ENCODE measurements at regions not wholly inside any gene's neighbourhood (a gene's known extent, or its start where the extent isn't known, plus 50 kb on each side); places are given as distances from the start of the nearest gene placed in this dataset.

- H4K91ac ChIP-seq (replicated peaks; ENCODE audit: insufficient read length, low read length): no peak overlapping the region
- no peak overlapping the region for H3K4me2 ChIP-seq (ENCODE audit: insufficient read depth in 1 of 2, low read depth in 2 of 2, low read length in 2 of 2)
- no peaks in the 10 kb centered on the region for H3K4me1 ChIP-seq (replicated peaks in 1 of 4; ENCODE audit: control insufficient read depth in 3 of 4, insufficient read depth in 4 of 4, low read length in 3 of 4)
- H2BK15ac ChIP-seq (ENCODE audit: low read length): no peak overlapping the region; the same call in 1 of the 2 replicates
- no peak overlapping the region for H4K5ac ChIP-seq (ENCODE audit: insufficient read length, low read depth, low read length)
- WGBS, 2 experiments (ENCODE audit: extremely low coverage in 1 of 2, insufficient coverage in 1 of 2, insufficient read length in 1 of 2, insufficient replicate concordance in 2 of 2, low coverage in 1 of 2, low lambda C conversion rate in 2 of 2, missing lambda C conversion rate in 1 of 2): 83% methylated on average over 1 of the region's 1 CpG; no CpG with 5 or more reads in 1 of the 2 experiments
- DNase-seq (ENCODE audit: low read depth in 1 of 2, low spot score in 2 of 2) (no peak), FAIRE-seq (no peak)
- H2BK20ac ChIP-seq (ENCODE audit: low read length): no peak overlapping the region
- H3K56ac ChIP-seq (replicated peaks; ENCODE audit: insufficient read length, low read depth, low read length): no peak overlapping the region
- H3K9me3 ChIP-seq (ENCODE audit: insufficient read depth in 2 of 2, low read depth in 1 of 2, low read length in 1 of 2): no peaks in the 10 kb centered on the region
- no peak overlapping the region for H3K14ac ChIP-seq (ENCODE audit: insufficient read length)
- no peak overlapping the region for H2BK120ac ChIP-seq (replicated peaks; ENCODE audit: low read depth, low read length)
- H4K8ac ChIP-seq (ENCODE audit: extremely low read depth, insufficient read depth, low read length): no peak overlapping the region
- POLR2A ChIA-PET (ENCODE audit: partially characterized antibody): no interaction called here
- H3K27ac ChIP-seq (ENCODE audit: low read depth, low read length): no peak overlapping the region
- H2BK5ac ChIP-seq (ENCODE audit: low read depth, low read length): no peak overlapping the region
- no peak overlapping the region for H3K9ac ChIP-seq (replicated peaks in 1 of 4; ENCODE audit: extremely low read depth in 1 of 4, low read depth in 3 of 4, low read length in 3 of 4)
- H2AK5ac ChIP-seq (ENCODE audit: low read depth, low read length): no peak overlapping the region
- no peak overlapping the region for H2AFZ ChIP-seq (ENCODE audit: low read length)
- H3K4ac ChIP-seq (replicated peaks; ENCODE audit: insufficient read length, low read depth, low read length): no peak overlapping the region
- H4K20me1 ChIP-seq (replicated peaks in 1 of 2; ENCODE audit: control insufficient read depth in 1 of 2, insufficient read depth in 2 of 2, low read length in 2 of 2): no peaks in the 10 kb centered on the region
- no peak overlapping the region for H2BK12ac ChIP-seq (ENCODE audit: low read depth, low read length)
- H3K36me3 ChIP-seq (ENCODE audit: control insufficient read depth in 2 of 4, insufficient read depth in 4 of 4, low read length in 3 of 4): no peaks in the 10 kb centered on the region
- CTCF ChIA-PET (ENCODE audit: partially characterized antibody): interaction anchor here (0.7 to 2.6 kb wide), 10 partner anchors 9 to 503 kb away, joined by 3 to 13 read pairs (median 4); no protein-coding TSS in a partner anchor
- no peaks in the 10 kb centered on the region for H3K79me2 ChIP-seq (ENCODE audit: control insufficient read depth in 1 of 2, insufficient read depth in 2 of 2, low read length in 2 of 2)
- no peaks in the 10 kb centered on the region for H3K23me2 ChIP-seq (ENCODE audit: low read depth, low read length)
- no peak overlapping the region for H3K23ac ChIP-seq (ENCODE audit: insufficient read length)
- no peaks in the 10 kb centered on the region; a peak in 1 of 7 replicates for H3K27me3 ChIP-seq (replicated peaks in 1 of 4; ENCODE audit: control insufficient read depth in 3 of 4, extremely low read depth in 1 of 4, insufficient read depth in 3 of 4, low read length in 3 of 4)
- H3K18ac ChIP-seq (ENCODE audit: extremely low read depth, low read length): no peak overlapping the region
- no peaks in the 10 kb centered on the region for H3K79me1 ChIP-seq (ENCODE audit: low read depth, low read length)
- H3K4me3 ChIP-seq (ENCODE audit: extremely low read depth in 1 of 4, insufficient read depth in 2 of 4, low read depth in 3 of 4, low read length in 4 of 4): no peak overlapping the region
- TF ChIP-seq SRF (IDR thresholded peaks at IDR 0.05; ENCODE audit: low read depth, low read length) (no peak), RNF2 (IDR thresholded peaks at IDR 0.05; ENCODE audit: borderline replicate concordance, low read depth, low read length, missing control alignments, poor library complexity, severe bottlenecking) (no peak), SAP30 (IDR thresholded peaks at IDR 0.05; ENCODE audit: insufficient read depth, insufficient replicate concordance, low read length) (no peak), TEAD4 (IDR thresholded peaks at IDR 0.05; ENCODE audit: low read depth, low read length) (no peak), CBX8 (IDR thresholded peaks at IDR 0.05; ENCODE audit: borderline replicate concordance, low read depth, low read length) (no peak), RFX5 (IDR thresholded peaks at IDR 0.05; ENCODE audit: borderline replicate concordance, low read depth, low read length) (no peak), ASH2L (IDR thresholded peaks at IDR 0.05; ENCODE audit: low read length) (no peak), BCL11A (IDR thresholded peaks at IDR 0.05; ENCODE audit: low read depth in 2 of 2, low read length in 2 of 2) (no peak), KDM4A (IDR thresholded peaks at IDR 0.05; ENCODE audit: low read depth, low read length, severe bottlenecking) (no peak), JUND (IDR thresholded peaks at IDR 0.05; ENCODE audit: low read length) (no peak), ZNF274 (IDR thresholded peaks at IDR 0.05; ENCODE audit: borderline replicate concordance, extremely low read depth, low read length) (no peak), POU5F1 (IDR thresholded peaks at IDR 0.05; ENCODE audit: low read depth, low read length) (no peak), POLR2A (IDR thresholded peaks at IDR 0.05; ENCODE audit: control extremely low read depth in 1 of 2, low read depth in 2 of 2, low read length in 2 of 2) (no peak), E2F6 (IDR thresholded peaks at IDR 0.05) (no peak), KDM1A (IDR thresholded peaks at IDR 0.05; ENCODE audit: borderline replicate concordance, low read length) (no peak)
Measured at GRCh38 chr6:143585241-143585640, 73.7 kb upstream of the FUCA2 start.

All from H1 (cell line).